Testis (tissue), 2 donors: ENCODE measurements at regions not wholly inside any gene's neighbourhood (a gene's known extent, or its start where the extent isn't known, plus 50 kb on each side); places are given as distances from the start of the nearest gene placed in this dataset.

Source experiments
- POLR2A ChIP-seq: fragments of 450-650 bp; IDR thresholded peaks from one replicate; pipeline ENCODE4 v1.6.1; 2017; ENCODE audit warnings: antibody characterized with exemption, mild to moderate bottlenecking, moderate library complexity
- TF ChIP-seq, protein P1 (sequence below), 3 experiments: fragments of 450-650 bp in 2 of 3; fragments of 200-600 bp in 1 of 3; sonication (generic) in 1 of 3; IDR thresholded peaks; one replicate each; pipeline ENCODE4 v1.5.1; 2016 to 2019; ENCODE audit warnings: antibody characterized with exemption in 3 of 3, mild to moderate bottlenecking in 2 of 3, moderate library complexity in 1 of 3

DNA sequence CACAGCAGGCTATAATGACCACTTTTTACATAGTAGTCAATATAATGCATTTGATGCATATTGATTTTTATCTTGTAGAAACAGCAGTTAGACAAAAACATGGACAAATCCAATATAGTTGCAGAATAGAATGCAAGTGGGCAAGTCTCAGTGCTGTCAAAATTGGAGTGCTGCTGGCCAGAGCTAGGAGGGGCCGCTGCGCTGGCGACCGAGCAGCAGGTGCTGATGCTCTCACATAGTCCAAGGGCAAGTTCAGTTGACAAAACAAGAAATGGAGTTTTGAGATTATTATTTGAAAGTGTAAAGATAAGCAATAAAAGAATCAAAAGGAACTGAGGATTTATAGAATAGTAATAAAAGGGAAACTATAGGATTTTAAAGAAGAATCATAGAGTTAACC, 60.6 kb upstream of the CDK20 start:
- TF ChIP-seq, protein P1, sequence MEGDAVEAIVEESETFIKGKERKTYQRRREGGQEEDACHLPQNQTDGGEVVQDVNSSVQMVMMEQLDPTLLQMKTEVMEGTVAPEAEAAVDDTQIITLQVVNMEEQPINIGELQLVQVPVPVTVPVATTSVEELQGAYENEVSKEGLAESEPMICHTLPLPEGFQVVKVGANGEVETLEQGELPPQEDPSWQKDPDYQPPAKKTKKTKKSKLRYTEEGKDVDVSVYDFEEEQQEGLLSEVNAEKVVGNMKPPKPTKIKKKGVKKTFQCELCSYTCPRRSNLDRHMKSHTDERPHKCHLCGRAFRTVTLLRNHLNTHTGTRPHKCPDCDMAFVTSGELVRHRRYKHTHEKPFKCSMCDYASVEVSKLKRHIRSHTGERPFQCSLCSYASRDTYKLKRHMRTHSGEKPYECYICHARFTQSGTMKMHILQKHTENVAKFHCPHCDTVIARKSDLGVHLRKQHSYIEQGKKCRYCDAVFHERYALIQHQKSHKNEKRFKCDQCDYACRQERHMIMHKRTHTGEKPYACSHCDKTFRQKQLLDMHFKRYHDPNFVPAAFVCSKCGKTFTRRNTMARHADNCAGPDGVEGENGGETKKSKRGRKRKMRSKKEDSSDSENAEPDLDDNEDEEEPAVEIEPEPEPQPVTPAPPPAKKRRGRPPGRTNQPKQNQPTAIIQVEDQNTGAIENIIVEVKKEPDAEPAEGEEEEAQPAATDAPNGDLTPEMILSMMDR (IDR thresholded peaks at IDR 0.05): no peak
- TF ChIP-seq POLR2A: no peak
